ENCODE measurements at regions not wholly inside any gene's neighbourhood (a gene's known extent, or its start where the extent isn't known, plus 50 kb on each side); places are given as distances from the start of the nearest gene placed in this dataset.

DNA sequence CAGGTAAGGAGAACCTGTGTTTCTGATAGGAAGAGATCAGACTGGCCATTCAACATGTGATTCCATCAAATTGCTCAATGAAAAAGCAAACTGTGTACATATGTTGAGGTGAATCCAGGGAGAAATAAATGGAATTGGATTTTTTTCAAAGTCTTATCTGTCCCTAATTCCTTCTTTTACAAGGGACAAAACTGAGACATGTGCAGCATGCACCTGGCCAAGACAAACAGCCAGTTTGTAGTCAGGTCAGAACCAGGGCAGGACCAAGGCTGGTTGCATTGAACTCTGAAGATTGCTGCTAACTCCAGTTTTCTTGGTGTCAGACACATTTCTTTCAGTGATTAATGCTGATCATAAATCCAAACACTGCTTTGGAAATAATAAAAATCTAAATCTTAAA is 69.6 kb upstream of the CCDC190 start:
- no peak for ATAC-seq (ENCODE audit: poor library complexity)
- CTCF ChIA-PET: no interaction called here
- TF ChIP-seq, protein P1, sequence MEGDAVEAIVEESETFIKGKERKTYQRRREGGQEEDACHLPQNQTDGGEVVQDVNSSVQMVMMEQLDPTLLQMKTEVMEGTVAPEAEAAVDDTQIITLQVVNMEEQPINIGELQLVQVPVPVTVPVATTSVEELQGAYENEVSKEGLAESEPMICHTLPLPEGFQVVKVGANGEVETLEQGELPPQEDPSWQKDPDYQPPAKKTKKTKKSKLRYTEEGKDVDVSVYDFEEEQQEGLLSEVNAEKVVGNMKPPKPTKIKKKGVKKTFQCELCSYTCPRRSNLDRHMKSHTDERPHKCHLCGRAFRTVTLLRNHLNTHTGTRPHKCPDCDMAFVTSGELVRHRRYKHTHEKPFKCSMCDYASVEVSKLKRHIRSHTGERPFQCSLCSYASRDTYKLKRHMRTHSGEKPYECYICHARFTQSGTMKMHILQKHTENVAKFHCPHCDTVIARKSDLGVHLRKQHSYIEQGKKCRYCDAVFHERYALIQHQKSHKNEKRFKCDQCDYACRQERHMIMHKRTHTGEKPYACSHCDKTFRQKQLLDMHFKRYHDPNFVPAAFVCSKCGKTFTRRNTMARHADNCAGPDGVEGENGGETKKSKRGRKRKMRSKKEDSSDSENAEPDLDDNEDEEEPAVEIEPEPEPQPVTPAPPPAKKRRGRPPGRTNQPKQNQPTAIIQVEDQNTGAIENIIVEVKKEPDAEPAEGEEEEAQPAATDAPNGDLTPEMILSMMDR (IDR thresholded peaks at IDR 0.05): no peak
- Mint-ChIP-seq H3K9me3 (no peaks in the 10 kb centered on the region), H3K36me3 (ENCODE audit: low read depth) (no peaks in the 10 kb centered on the region), H3K4me1 (ENCODE audit: low read depth) (no peaks in the 10 kb centered on the region), H3K27me3 (peaks cover 17% of the 10 kb centered on the region), H3K27ac (no peak overlapping the region), H3K4me3 (no peak overlapping the region)
- Histone ChIP-seq H3K4me3 (ENCODE audit: low read length) (no peak overlapping the region), H3K9me3 (ENCODE audit: control insufficient read depth in 1 of 2, insufficient read depth in 1 of 2, low read length in 2 of 2) (no peaks in the 10 kb centered on the region), H3K36me3 (ENCODE audit: insufficient read depth, low read length) (no peaks in the 10 kb centered on the region), H3K27me3 (ENCODE audit: control insufficient read depth in 1 of 2, insufficient read depth in 2 of 2, low read length in 2 of 2) (peaks cover 0 to 2% of the 10 kb centered on the region in 2 experiments), H3K4me1 (ENCODE audit: insufficient read depth, low read length) (no peaks in the 10 kb centered on the region), H3K27ac (ENCODE audit: low read depth in 1 of 2, low read length in 2 of 2) (no peak overlapping the region)
- POLR2A ChIA-PET: no interaction called here
- DNase-seq: no peak
- intact Hi-C loops (cut with DNase I, micrococcal nuclease): no loop called here

- intact Hi-C loops (cut with DNase I, micrococcal nuclease): no loop called here
- Histone ChIP-seq H3K36me3 (ENCODE audit: insufficient read depth, low read length) (no peaks in the 10 kb centered on the region), H3K4me1 (ENCODE audit: insufficient read depth, low read length) (no peaks in the 10 kb centered on the region), H3K27ac (ENCODE audit: low read depth in 1 of 2, low read length in 2 of 2) (no peak overlapping the region), H3K27me3 (ENCODE audit: control insufficient read depth in 1 of 2, insufficient read depth in 2 of 2, low read length in 2 of 2) (peaks cover 0 to 2% of the 10 kb centered on the region in 2 experiments), H3K9me3 (ENCODE audit: control insufficient read depth in 1 of 2, insufficient read depth in 1 of 2, low read length in 2 of 2) (no peaks in the 10 kb centered on the region), H3K4me3 (ENCODE audit: low read length) (no peak overlapping the region)
- POLR2A ChIA-PET: no interaction called here
- CTCF ChIA-PET: no interaction called here
- H3K4me1 Mint-ChIP-seq (ENCODE audit: low read depth): no peaks in the 10 kb centered on the region
- no peak overlapping the region for H3K27ac Mint-ChIP-seq
- H3K9me3 Mint-ChIP-seq: no peaks in the 10 kb centered on the region
- TF ChIP-seq, protein P1 (IDR thresholded peaks at IDR 0.05): no peak
- no peaks in the 10 kb centered on the region for H3K36me3 Mint-ChIP-seq (ENCODE audit: low read depth)
- ATAC-seq (ENCODE audit: poor library complexity): no peak
- peaks cover 9% of the 10 kb centered on the region for H3K27me3 Mint-ChIP-seq
- no peak for DNase-seq
- H3K4me3 Mint-ChIP-seq: no peak overlapping the region
Observed at GRCh38 chr1:162929177-162929576, 68.2 kb upstream of the CCDC190 start.

DNA sequence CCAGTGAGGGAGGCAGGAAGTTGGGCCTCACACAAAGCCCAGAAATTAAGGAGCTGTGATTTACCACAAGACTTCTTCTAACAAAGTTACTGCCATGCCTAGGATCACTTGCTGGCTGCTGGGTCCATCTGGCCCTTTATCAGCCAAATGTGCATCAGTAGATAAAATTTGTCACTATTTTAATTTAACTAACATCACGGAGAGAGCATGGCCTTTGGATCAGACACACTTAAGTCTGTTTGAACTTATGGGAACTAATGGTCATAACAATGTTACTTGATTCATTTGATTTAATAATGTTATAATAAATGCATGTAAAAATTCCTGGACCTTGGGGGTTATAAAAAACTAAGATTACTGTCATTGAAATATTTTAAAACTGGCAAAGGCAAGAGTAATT is 67.2 kb upstream of the CCDC190 start:
- no peak overlapping the region for H3K27ac Mint-ChIP-seq

More for the DNA sequence above, 67.2 kb upstream of the CCDC190 start:
- Histone ChIP-seq H3K27me3 (ENCODE audit: control insufficient read depth in 1 of 2, insufficient read depth in 2 of 2, low read length in 2 of 2) (peaks cover 0 to 2% of the 10 kb centered on the region in 2 experiments), H3K9me3 (ENCODE audit: control insufficient read depth in 1 of 2, insufficient read depth in 1 of 2, low read length in 2 of 2) (no peaks in the 10 kb centered on the region), H3K27ac (ENCODE audit: low read depth in 1 of 2, low read length in 2 of 2) (no peak overlapping the region), H3K4me3 (ENCODE audit: low read length) (no peak overlapping the region), H3K36me3 (ENCODE audit: insufficient read depth, low read length) (no peaks in the 10 kb centered on the region), H3K4me1 (ENCODE audit: insufficient read depth, low read length) (no peaks in the 10 kb centered on the region)
- H3K4me3 Mint-ChIP-seq: no peak overlapping the region
- no peaks in the 10 kb centered on the region for H3K9me3 Mint-ChIP-seq
- DNase-seq: no peak
- peaks cover 9% of the 10 kb centered on the region for H3K27me3 Mint-ChIP-seq
- TF ChIP-seq, protein P1 (IDR thresholded peaks at IDR 0.05): no peak
- ATAC-seq (ENCODE audit: poor library complexity): no peak
- H3K36me3 Mint-ChIP-seq (ENCODE audit: low read depth): no peaks in the 10 kb centered on the region
- ChIA-PET CTCF (no interaction called here), POLR2A (no interaction called here)
- H3K4me1 Mint-ChIP-seq (ENCODE audit: low read depth): no peaks in the 10 kb centered on the region
- intact Hi-C loops (cut with DNase I, micrococcal nuclease): no loop called here

Measured in CD4-positive, alpha-beta T cell (primary cell).